Upper lobe of right lung (tissue), 1 donor: ENCODE measurements at regions not wholly inside any gene's neighbourhood (a gene's known extent, or its start where the extent isn't known, plus 50 kb on each side); places are given as distances from the start of the nearest gene placed in this dataset.

Source experiments
- ATAC-seq: fragments of 200-7000 bp; cut with Tn5 transposase; one replicate; pipeline ENCODE4 v1.9.1; 2020; ENCODE audit warnings: mild to moderate bottlenecking, moderate library complexity
- DNase-seq: peaks from one replicate; pipeline ENCODE4 v3.0.0-alpha.2; 2020
- H3K27ac ChIP-seq: fragments of 200-600 bp; one replicate; pipeline ENCODE4 v1.8.0; 2022
- H3K27me3 ChIP-seq: fragments of 200-600 bp; one replicate; pipeline ENCODE4 v1.8.0; 2022; ENCODE audit warnings: mild to moderate bottlenecking
- H3K36me3 ChIP-seq: fragments of 200-600 bp; one replicate; pipeline ENCODE4 v1.8.0; 2022
- H3K4me1 ChIP-seq: fragments of 200-600 bp; one replicate; pipeline ENCODE4 v1.8.0; 2022
- H3K4me3 ChIP-seq: fragments of 200-600 bp; one replicate; pipeline ENCODE4 v1.8.0; 2022; ENCODE audit warnings: mild to moderate bottlenecking
- H3K9me3 ChIP-seq: fragments of 200-600 bp; one replicate; pipeline ENCODE4 v1.8.0; 2022
- intact Hi-C: fragments of 100-400 bp; cut with DNase I; formaldehyde crosslinking; loops from one replicate; pipeline ENCODE4 v1.11.0; 2022
- TF ChIP-seq, protein P1 (sequence below): fragments of 200-600 bp; IDR thresholded peaks from one replicate; pipeline ENCODE4 v1.8.0; 2022; ENCODE audit warnings: antibody characterized with exemption
- donor health status: DM: no; HTN: yes; CAD: no; lungs with severe emphysema.

- peak overlapping the region; percentile 70 for H3K27ac ChIP-seq
- no peak overlapping the region for H3K4me3 ChIP-seq
- H3K36me3 ChIP-seq, result no peaks in the 10 kb centered on the region
- H3K27me3 ChIP-seq, result no peaks in the 10 kb centered on the region
- H3K9me3 ChIP-seq, result no peaks in the 10 kb centered on the region
- intact Hi-C loops, result no loop called here
- DNase-seq (peak; percentile 83), ATAC-seq (peak; percentile 73)
- H3K4me1 ChIP-seq, result peaks cover 47% of the 10 kb centered on the region
- TF ChIP-seq, protein P1, sequence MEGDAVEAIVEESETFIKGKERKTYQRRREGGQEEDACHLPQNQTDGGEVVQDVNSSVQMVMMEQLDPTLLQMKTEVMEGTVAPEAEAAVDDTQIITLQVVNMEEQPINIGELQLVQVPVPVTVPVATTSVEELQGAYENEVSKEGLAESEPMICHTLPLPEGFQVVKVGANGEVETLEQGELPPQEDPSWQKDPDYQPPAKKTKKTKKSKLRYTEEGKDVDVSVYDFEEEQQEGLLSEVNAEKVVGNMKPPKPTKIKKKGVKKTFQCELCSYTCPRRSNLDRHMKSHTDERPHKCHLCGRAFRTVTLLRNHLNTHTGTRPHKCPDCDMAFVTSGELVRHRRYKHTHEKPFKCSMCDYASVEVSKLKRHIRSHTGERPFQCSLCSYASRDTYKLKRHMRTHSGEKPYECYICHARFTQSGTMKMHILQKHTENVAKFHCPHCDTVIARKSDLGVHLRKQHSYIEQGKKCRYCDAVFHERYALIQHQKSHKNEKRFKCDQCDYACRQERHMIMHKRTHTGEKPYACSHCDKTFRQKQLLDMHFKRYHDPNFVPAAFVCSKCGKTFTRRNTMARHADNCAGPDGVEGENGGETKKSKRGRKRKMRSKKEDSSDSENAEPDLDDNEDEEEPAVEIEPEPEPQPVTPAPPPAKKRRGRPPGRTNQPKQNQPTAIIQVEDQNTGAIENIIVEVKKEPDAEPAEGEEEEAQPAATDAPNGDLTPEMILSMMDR, result no peak
Observed at GRCh38 chr20:50312682-50313521, 122.3 kb downstream of the CEBPB start.

DNA sequence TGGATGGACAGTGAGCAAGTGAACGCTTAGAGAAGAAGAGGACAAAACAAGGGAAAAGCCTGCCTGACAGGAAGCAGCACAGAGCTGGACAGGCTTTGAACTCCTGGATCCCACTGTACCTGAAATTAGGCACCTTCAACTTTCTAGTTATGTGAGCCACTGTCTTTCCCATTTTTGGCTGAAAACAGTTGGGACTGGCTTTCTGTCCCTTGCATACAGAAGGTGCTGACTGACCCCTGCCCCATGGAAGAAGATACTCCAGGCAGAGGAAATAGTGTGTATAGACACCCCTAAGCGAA is 122.8 kb downstream of the CEBPB start:
- TF ChIP-seq, protein P1, result no peak
- Histone ChIP-seq H3K9me3 (no peaks in the 10 kb centered on the region), H3K4me1 (peaks cover 42% of the 10 kb centered on the region), H3K27me3 (no peaks in the 10 kb centered on the region), H3K4me3 (no peak overlapping the region), H3K27ac (peak overlapping the region; percentile 70), H3K36me3 (no peaks in the 10 kb centered on the region)
- DNase-seq, result no peak
- no peak for ATAC-seq
- intact Hi-C loops, result no loop called here

- Histone ChIP-seq H3K36me3 (no peaks in the 10 kb centered on the region), H3K4me1 (peaks cover 36% of the 10 kb centered on the region), H3K27me3 (no peaks in the 10 kb centered on the region), H3K9me3 (no peaks in the 10 kb centered on the region), H3K27ac (no peak overlapping the region), H3K4me3 (no peak overlapping the region)
- intact Hi-C loops, result no loop called here
- TF ChIP-seq, protein P1, result no peak
- ATAC-seq (no peak), DNase-seq (peak; percentile 48)
Observed at GRCh38 chr20:50313827-50314677, 123.4 kb downstream of the CEBPB start.

DNA sequence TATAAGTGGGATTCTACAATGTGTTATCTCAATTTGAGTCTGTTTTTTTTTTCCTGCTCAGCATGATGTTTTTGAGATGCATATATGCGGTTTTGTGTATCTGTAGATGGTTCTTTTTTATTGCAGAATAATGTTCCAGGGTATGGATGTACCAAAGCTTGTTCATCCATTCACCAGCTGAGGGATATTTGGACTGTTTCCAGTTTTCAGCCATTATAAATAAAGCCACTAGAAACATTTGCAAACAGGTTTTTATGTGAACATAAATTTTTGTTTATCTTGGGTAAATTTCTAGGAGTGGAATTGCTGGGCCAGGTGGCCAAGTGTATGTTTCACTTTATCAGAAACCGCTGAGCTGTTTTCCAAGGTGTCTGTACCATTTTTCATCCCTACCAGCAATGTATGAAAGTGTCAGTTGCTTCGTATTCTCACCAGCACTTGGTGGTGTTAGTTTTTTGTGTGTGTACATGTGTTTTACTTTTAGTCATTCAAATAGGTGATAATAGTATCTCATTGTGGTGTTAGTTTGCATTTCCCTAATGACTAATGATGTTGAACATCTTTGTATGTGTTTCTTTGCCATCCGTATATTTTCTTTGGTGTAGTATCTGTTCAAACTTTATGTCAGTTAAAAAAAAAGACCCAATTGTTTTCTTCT is 124.2 kb downstream of the CEBPB start:
- intact Hi-C loops, result no loop called here
- no peak for DNase-seq
- no peaks in the 10 kb centered on the region for H3K27me3 ChIP-seq
- H3K36me3 ChIP-seq, result no peaks in the 10 kb centered on the region
- no peak overlapping the region for H3K27ac ChIP-seq
- no peak overlapping the region for H3K4me3 ChIP-seq
- H3K9me3 ChIP-seq, result no peaks in the 10 kb centered on the region
- TF ChIP-seq, protein P1, result no peak
- H3K4me1 ChIP-seq, result peaks cover 31% of the 10 kb centered on the region
- ATAC-seq, result no peak

DNA sequence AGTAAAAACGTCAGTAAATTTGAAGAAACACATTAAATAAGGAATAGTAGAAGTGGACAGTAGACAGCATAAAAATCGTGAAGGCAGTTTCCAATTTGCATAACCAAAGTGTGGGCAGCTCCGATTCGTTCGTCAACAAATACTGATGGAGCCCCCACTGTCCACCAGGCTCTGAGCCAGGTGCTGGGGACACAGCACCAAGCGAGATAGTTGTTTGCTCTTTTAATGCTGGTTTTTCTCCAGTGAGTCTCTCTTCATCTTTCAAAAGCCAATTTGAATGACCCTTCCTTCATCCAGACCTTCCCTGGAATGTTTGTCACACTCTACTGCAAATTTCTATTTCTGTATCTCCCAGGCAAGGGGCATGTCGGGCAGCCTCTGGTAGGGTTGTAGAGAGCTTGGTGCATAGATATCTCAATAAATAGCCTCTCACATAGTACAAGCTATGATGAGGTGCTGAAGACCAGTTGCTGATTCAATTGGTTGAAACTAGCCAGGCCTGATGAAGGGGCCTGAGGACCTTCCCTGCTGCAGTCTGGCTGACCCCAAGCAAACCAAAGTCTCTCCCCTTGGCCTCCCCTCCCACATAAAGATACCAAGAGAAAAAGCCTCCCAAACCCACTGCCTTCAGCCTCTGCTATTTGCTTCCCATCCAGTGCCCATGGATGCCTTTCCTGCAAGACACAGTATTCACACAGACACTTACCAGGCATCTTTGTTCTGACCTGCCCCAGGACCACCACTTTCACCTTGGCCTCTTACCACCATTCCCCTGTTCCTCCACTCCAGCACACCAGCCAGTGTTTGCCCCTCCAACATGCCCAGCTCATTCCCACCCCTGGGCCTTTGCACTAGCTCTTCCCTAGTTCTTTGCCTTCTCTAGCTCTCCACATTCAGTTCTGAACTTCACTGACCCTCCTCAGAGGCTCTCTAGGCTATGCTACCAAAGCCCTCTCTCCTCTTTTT is 125.2 kb downstream of the CEBPB start:
- H3K36me3 ChIP-seq, result no peaks in the 10 kb centered on the region
- no peaks in the 10 kb centered on the region for H3K9me3 ChIP-seq
- ATAC-seq, result no peak
- TF ChIP-seq, protein P1, result no peak
- no peak for DNase-seq
- peaks cover 36% of the 10 kb centered on the region for H3K4me1 ChIP-seq
- no peak overlapping the region for H3K4me3 ChIP-seq
- H3K27me3 ChIP-seq, result no peaks in the 10 kb centered on the region
- intact Hi-C loops, result no loop called here
- H3K27ac ChIP-seq, result no peak overlapping the region
